HCT116 (cell line): ENCODE measurements at regions not wholly inside any gene's neighbourhood (a gene's known extent, or its start where the extent isn't known, plus 50 kb on each side); places are given as distances from the start of the nearest gene placed in this dataset.

Experiments used
- POLR2A ChIP-seq: IDR thresholded peaks from 2 replicates; pipeline ENCODE4 v1.7.0; 2011; ENCODE audit warnings: borderline replicate concordance; ENCODE audit not compliant: insufficient read depth, insufficient read length; ENCODE audit errors: extremely low read depth
- POLR2AphosphoS5 ChIP-seq: IDR thresholded peaks from 2 replicates; pipeline ENCODE4 v1.6.1; 2011; ENCODE audit warnings: mild to moderate bottlenecking, low read depth, low read length, moderate library complexity
- SP1 ChIP-seq: IDR thresholded peaks from 2 replicates; pipeline ENCODE4 v1.6.1; 2012; ENCODE audit warnings: low read depth
- TCF7L2 ChIP-seq: IDR thresholded peaks from 2 replicates; pipeline ENCODE4 v1.7.0; 2011; ENCODE audit warnings: borderline replicate concordance, inconsistent platforms; ENCODE audit not compliant: insufficient read depth, insufficient read length; ENCODE audit errors: extremely low read depth
- YY1 ChIP-seq: IDR thresholded peaks from 2 replicates; pipeline ENCODE4 v1.6.1; 2011; ENCODE audit warnings: low read length, low read depth, moderate library complexity, mild to moderate bottlenecking; ENCODE audit not compliant: insufficient replicate concordance; ENCODE audit errors: extremely low read depth
- TF ChIP-seq, protein P1 (sequence below), 3 experiments: fragments of 200-600 bp in 1 of 3; sonication (generic) in 1 of 3; IDR thresholded peaks in 2 of 3; conservative IDR thresholded peaks in 1 of 3; 2 replicates each; pipeline ENCODE4 v1.5.1; 2012 to 2017; ENCODE audit warnings: low read depth in 2 of 3, low read length in 2 of 3, antibody characterized with exemption in 1 of 3, borderline replicate concordance in 1 of 3, control low read depth in 1 of 3, mild to moderate bottlenecking in 1 of 3, mixed read lengths in 1 of 3, mixed run types in 1 of 3, moderate library complexity in 1 of 3; ENCODE audit not compliant: insufficient read depth in 1 of 3

DNA sequence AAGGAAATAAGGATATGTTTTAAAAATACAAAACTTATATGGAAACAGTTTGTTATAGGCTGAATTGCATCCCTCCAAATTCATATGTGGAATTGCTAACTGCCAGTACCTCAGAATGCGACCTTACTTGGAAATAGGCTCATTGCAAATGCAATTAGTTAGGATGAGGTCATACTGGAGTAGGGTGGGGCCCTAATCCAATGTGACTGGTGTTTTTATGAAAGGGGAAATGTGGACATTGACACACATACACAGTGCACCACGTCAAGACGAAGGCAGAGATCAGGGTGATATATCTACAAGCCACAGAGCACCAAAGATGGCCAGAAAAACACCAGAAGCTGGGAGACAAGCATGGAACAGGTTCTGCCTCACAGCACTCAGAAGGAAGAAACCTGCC lies 494.2 kb downstream of the TSN start:
- TF ChIP-seq, protein P1, sequence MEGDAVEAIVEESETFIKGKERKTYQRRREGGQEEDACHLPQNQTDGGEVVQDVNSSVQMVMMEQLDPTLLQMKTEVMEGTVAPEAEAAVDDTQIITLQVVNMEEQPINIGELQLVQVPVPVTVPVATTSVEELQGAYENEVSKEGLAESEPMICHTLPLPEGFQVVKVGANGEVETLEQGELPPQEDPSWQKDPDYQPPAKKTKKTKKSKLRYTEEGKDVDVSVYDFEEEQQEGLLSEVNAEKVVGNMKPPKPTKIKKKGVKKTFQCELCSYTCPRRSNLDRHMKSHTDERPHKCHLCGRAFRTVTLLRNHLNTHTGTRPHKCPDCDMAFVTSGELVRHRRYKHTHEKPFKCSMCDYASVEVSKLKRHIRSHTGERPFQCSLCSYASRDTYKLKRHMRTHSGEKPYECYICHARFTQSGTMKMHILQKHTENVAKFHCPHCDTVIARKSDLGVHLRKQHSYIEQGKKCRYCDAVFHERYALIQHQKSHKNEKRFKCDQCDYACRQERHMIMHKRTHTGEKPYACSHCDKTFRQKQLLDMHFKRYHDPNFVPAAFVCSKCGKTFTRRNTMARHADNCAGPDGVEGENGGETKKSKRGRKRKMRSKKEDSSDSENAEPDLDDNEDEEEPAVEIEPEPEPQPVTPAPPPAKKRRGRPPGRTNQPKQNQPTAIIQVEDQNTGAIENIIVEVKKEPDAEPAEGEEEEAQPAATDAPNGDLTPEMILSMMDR (IDR thresholded peaks at IDR 0.05 in 2 of 3, conservative IDR thresholded peaks at IDR 0.05 in 1 of 3; ENCODE audit: borderline replicate concordance in 1 of 3, insufficient read depth in 1 of 3, low read depth in 2 of 3, low read length in 2 of 3) = no peak
- TF ChIP-seq POLR2A = no peak
- no peak for TF ChIP-seq SP1
- TF ChIP-seq YY1 = no peak
- no peak for TF ChIP-seq TCF7L2
- TF ChIP-seq POLR2AphosphoS5 = no peak
